Stimulated activated CD4-positive, alpha-beta T cell treated with anti-CD3 and anti-CD28 coated beads, Interleukin-4, amount 100 ng/mL, for 48 hours (primary cell): ENCODE measurements at regions not wholly inside any gene's neighbourhood (a gene's known extent, or its start where the extent isn't known, plus 50 kb on each side); places are given as distances from the start of the nearest gene placed in this dataset.
"Not testable (repeated sequence)": the region's sequence is repeated elsewhere in the genome, so short reads cannot be mapped to it uniquely, and the experiment has no call there.

Experiments used
- DNase-seq, 2 donors: peaks; one replicate each; pipeline ENCODE4 v3.0.0-alpha.2; 2020; ENCODE audit warnings: low read depth in 2 of 2

- DNase-seq, result not testable (repeated sequence)
Observed at GRCh38 chr7:49100908-49101740, 176.8 kb downstream of the CDC14C start.

GRCh38 chr7:49102411-49102810 lies 178.1 kb downstream of the CDC14C start:
- no peak for DNase-seq

- DNase-seq, result no peak
Observed at GRCh38 chr7:49111706-49112105, 187.4 kb downstream of the CDC14C start.

GRCh38 chr7:49112222-49112621 lies 187.9 kb downstream of the CDC14C start:
- DNase-seq, result no peak

GRCh38 chr7:49112647-49113046 lies 188.3 kb downstream of the CDC14C start:
- DNase-seq, result no peak

GRCh38 chr7:49119706-49120105 lies 195.4 kb downstream of the CDC14C start:
- no peak for DNase-seq

- no peak for DNase-seq
Observed at GRCh38 chr7:49125246-49125645, 200.9 kb downstream of the CDC14C start.

GRCh38 chr7:49127359-49127913 lies 203.1 kb downstream of the CDC14C start:
- DNase-seq, result no peak

GRCh38 chr7:49137978-49138377 lies 213.6 kb downstream of the CDC14C start:
- no peak for DNase-seq

GRCh38 chr7:49150486-49150885 lies 226.1 kb downstream of the CDC14C start:
- no peak for DNase-seq

GRCh38 chr7:49151146-49151545 lies 226.8 kb downstream of the CDC14C start:
- DNase-seq, result no peak

GRCh38 chr7:49158321-49158720 lies 234.0 kb downstream of the CDC14C start:
- no peak for DNase-seq

GRCh38 chr7:49159536-49159935 lies 235.2 kb downstream of the CDC14C start:
- DNase-seq, result no peak

- DNase-seq, result no peak
Observed at GRCh38 chr7:49166441-49166840, 242.1 kb downstream of the CDC14C start.

GRCh38 chr7:49172639-49173038 lies 248.3 kb downstream of the CDC14C start:
- no peak for DNase-seq

- no peak for DNase-seq
Observed at GRCh38 chr7:49174396-49174795, 250.0 kb downstream of the CDC14C start.

GRCh38 chr7:49187543-49188268 lies 263.4 kb downstream of the CDC14C start:
- DNase-seq, result no peak

GRCh38 chr7:49228426-49229098 lies 304.2 kb downstream of the CDC14C start:
- no peak for DNase-seq

- DNase-seq, result no peak
Observed at GRCh38 chr7:49229246-49229645, 304.9 kb downstream of the CDC14C start.

- no peak for DNase-seq
Observed at GRCh38 chr7:49243521-49243920, 319.2 kb downstream of the CDC14C start.

GRCh38 chr7:49244543-49244942 lies 320.2 kb downstream of the CDC14C start:
- DNase-seq, result no peak

GRCh38 chr7:49245062-49245461 lies 320.7 kb downstream of the CDC14C start:
- no peak for DNase-seq
